Liver (tissue), 8 donors: ENCODE measurements at regions not wholly inside any gene's neighbourhood (a gene's known extent, or its start where the extent isn't known, plus 50 kb on each side); places are given as distances from the start of the nearest gene placed in this dataset.

Experiments
- DNase-seq: peaks from one replicate; pipeline ENCODE4 v3.0.0-alpha.2; 2017; ENCODE audit warnings: low spot score
- H3K27ac ChIP-seq, 2 donors: one replicate each; pipeline ENCODE4 v1.7.0; 2013; ENCODE audit warnings: inconsistent platforms in 2 of 2, low read length in 2 of 2, control low read depth in 1 of 2, low read depth in 1 of 2, mild to moderate bottlenecking in 1 of 2
- H3K27me3 ChIP-seq, 4 donors: one replicate each; pipeline versions ENCODE4 v1.6.1 to v1.7.0; 2013; ENCODE audit warnings: low read length in 3 of 4, inconsistent platforms in 1 of 4, mild to moderate bottlenecking in 1 of 4, moderate library complexity in 1 of 4; ENCODE audit not compliant: control insufficient read depth in 4 of 4, insufficient read depth in 4 of 4
- H3K36me3 ChIP-seq, 4 donors: one replicate each; pipeline versions ENCODE4 v1.6.1 to v1.7.0; 2013; ENCODE audit warnings: low read length in 3 of 4, mild to moderate bottlenecking in 3 of 4, low read depth in 1 of 4, moderate library complexity in 1 of 4; ENCODE audit not compliant: control insufficient read depth in 4 of 4, insufficient read depth in 3 of 4
- H3K4me1 ChIP-seq, 4 donors: one replicate each; pipeline versions ENCODE4 v1.6.1 to v1.7.0; 2013; ENCODE audit warnings: low read length in 3 of 4, mild to moderate bottlenecking in 3 of 4, moderate library complexity in 1 of 4; ENCODE audit not compliant: control insufficient read depth in 4 of 4, insufficient read depth in 4 of 4
- H3K4me3 ChIP-seq, 3 donors: one replicate each; pipeline versions ENCODE4 v1.6.1 to v1.7.0; 2013; ENCODE audit warnings: low read length in 3 of 3, control low read depth in 1 of 3, low read depth in 1 of 3, mild to moderate bottlenecking in 1 of 3
- H3K9ac ChIP-seq, 2 donors: one replicate each; pipeline ENCODE4 v1.7.0; 2013; ENCODE audit warnings: low read length in 2 of 2, mild to moderate bottlenecking in 2 of 2, moderate library complexity in 2 of 2, control low read depth in 1 of 2, low read depth in 1 of 2
- H3K9me3 ChIP-seq, 4 donors: one replicate each; pipeline versions ENCODE4 v1.6.1 to v1.7.0; 2013; ENCODE audit warnings: low read length in 3 of 4; ENCODE audit not compliant: control insufficient read depth in 4 of 4
- EGR1 ChIP-seq, 2 donors: IDR thresholded peaks; 2 replicates each; pipeline ENCODE4 v1.6.1; 2016 to 2018; ENCODE audit warnings: antibody characterized with exemption in 2 of 2, low read depth in 2 of 2
- FOXA1 ChIP-seq: IDR thresholded peaks from 2 replicates; pipeline ENCODE4 v1.6.1; 2016; ENCODE audit warnings: antibody characterized with exemption
- FOXA2 ChIP-seq: IDR thresholded peaks from 2 replicates; pipeline ENCODE4 v1.6.1; 2016; ENCODE audit warnings: antibody characterized with exemption
- GABPA ChIP-seq, 2 donors: IDR thresholded peaks in 1 of 2; conservative IDR thresholded peaks in 1 of 2; 2 replicates each; pipeline ENCODE4 v1.6.1; 2016; ENCODE audit warnings: antibody characterized with exemption in 2 of 2, mild to moderate bottlenecking in 1 of 2, moderate library complexity in 1 of 2
- HNF4A ChIP-seq, 2 donors: conservative IDR thresholded peaks; 2 replicates each; pipeline ENCODE4 v1.6.1; 2016; ENCODE audit warnings: antibody characterized with exemption in 2 of 2, mild to moderate bottlenecking in 2 of 2
- HNF4G ChIP-seq: IDR thresholded peaks from 2 replicates; pipeline ENCODE4 v1.6.1; 2016; ENCODE audit warnings: antibody characterized with exemption
- JUND ChIP-seq, 2 donors: IDR thresholded peaks; 2 replicates each; pipeline ENCODE4 v1.6.1; 2016; ENCODE audit warnings: antibody characterized with exemption in 2 of 2
- NR2F2 ChIP-seq: IDR thresholded peaks from 2 replicates; pipeline ENCODE4 v1.6.1; 2016; ENCODE audit warnings: antibody characterized with exemption
- RAD21 ChIP-seq, 2 donors: IDR thresholded peaks; 2 replicates each; pipeline ENCODE4 v1.6.1; 2016; ENCODE audit warnings: antibody characterized with exemption in 2 of 2, mild to moderate bottlenecking in 2 of 2
- RXRA ChIP-seq, 2 donors: IDR thresholded peaks; 2 replicates each; pipeline ENCODE4 v1.6.1; 2017 to 2018; ENCODE audit warnings: antibody characterized with exemption in 2 of 2, mild to moderate bottlenecking in 1 of 2
- SP1 ChIP-seq: IDR thresholded peaks from 2 replicates; pipeline ENCODE4 v1.6.1; 2018; ENCODE audit warnings: antibody characterized with exemption, mild to moderate bottlenecking
- TAF1 ChIP-seq: conservative IDR thresholded peaks from 2 replicates; pipeline ENCODE4 v1.6.1; 2016; ENCODE audit warnings: antibody characterized with exemption, mild to moderate bottlenecking
- YY1 ChIP-seq: IDR thresholded peaks from 2 replicates; pipeline ENCODE4 v1.6.1; 2016; ENCODE audit warnings: antibody characterized with exemption, mild to moderate bottlenecking
- WGBS: extraction: QIAGEN DNeasy Blood & Tissue Kit; methylation state at CpG from one replicate; pipeline ENCODE4 v1.1.7; 2013; 5-methylcytosine and 5-hydroxymethylcytosine counted together
- TF ChIP-seq, protein P1 (sequence below): fragments of 150-350 bp; IDR thresholded peaks from 2 replicates; pipeline ENCODE4 v1.5.1; 2017; ENCODE audit warnings: improper control_type of control experiment, low read depth, low read length; ENCODE audit not compliant: missing input control
- TF ChIP-seq, protein P2 (sequence below): IDR thresholded peaks from 2 replicates; pipeline ENCODE4 v1.6.1; 2016; ENCODE audit warnings: antibody characterized with exemption, mild to moderate bottlenecking
- TF ChIP-seq, protein P3 (sequence below): IDR thresholded peaks from 2 replicates; pipeline ENCODE4 v1.6.1; 2016; ENCODE audit warnings: antibody characterized with exemption
- TF ChIP-seq, protein P4 (sequence below): IDR thresholded peaks from 2 replicates; pipeline ENCODE4 v1.6.1; 2016; ENCODE audit warnings: antibody characterized with exemption
- TF ChIP-seq, protein P5 (sequence below): IDR thresholded peaks from 2 replicates; pipeline ENCODE4 v1.6.1; 2016; ENCODE audit warnings: antibody characterized with exemption
- donor health status: healthy.
- donor health status: healthy.
- donor health status: healthy.
- donor health status: healthy.
- donor health status: healthy.

DNA sequence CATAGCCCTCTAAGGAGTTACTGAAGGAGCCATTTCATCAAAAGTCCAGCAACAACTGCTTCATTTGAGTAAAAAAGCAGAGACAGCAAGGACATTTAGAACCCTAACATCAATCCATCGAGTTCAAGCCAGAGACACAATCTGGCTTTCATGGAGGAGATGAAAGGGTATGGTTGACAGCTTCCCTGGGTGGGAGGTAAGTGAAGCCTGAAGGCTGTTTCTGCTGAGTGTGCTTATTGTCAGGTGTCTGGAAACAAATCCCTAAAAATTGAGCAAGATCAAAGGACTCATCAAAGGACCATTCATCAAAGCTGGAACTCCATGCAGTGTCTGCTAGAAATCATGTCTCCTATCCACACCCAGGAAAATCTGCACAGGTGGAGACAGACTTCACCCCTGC, 104.4 kb upstream of the CCDC196 start:
- Histone ChIP-seq H3K9ac (no peak overlapping the region), H3K4me1 (peaks cover 3 to 13% (median 10%) of the 10 kb centered on the region in 4 donors), H3K27ac (no peak overlapping the region), H3K36me3 (no peaks in the 10 kb centered on the region), H3K4me3 (no peak overlapping the region), H3K27me3 (no peaks in the 10 kb centered on the region), H3K9me3 (no peaks in the 10 kb centered on the region)
- no peak for DNase-seq
- WGBS: 74% methylated on average over 1 of the region's 1 CpG
- TF ChIP-seq JUND (IDR thresholded peaks at IDR 0.05): no peak
- TF ChIP-seq YY1: no peak
- TF ChIP-seq FOXA2: no peak
- no peak for TF ChIP-seq FOXA1
- TF ChIP-seq GABPA (IDR thresholded peaks at IDR 0.05 in 1 of 2, conservative IDR thresholded peaks at IDR 0.05 in 1 of 2): no peak
- TF ChIP-seq HNF4G: no peak
- TF ChIP-seq, protein P1, sequence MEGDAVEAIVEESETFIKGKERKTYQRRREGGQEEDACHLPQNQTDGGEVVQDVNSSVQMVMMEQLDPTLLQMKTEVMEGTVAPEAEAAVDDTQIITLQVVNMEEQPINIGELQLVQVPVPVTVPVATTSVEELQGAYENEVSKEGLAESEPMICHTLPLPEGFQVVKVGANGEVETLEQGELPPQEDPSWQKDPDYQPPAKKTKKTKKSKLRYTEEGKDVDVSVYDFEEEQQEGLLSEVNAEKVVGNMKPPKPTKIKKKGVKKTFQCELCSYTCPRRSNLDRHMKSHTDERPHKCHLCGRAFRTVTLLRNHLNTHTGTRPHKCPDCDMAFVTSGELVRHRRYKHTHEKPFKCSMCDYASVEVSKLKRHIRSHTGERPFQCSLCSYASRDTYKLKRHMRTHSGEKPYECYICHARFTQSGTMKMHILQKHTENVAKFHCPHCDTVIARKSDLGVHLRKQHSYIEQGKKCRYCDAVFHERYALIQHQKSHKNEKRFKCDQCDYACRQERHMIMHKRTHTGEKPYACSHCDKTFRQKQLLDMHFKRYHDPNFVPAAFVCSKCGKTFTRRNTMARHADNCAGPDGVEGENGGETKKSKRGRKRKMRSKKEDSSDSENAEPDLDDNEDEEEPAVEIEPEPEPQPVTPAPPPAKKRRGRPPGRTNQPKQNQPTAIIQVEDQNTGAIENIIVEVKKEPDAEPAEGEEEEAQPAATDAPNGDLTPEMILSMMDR: no peak
- no peak for TF ChIP-seq HNF4A (conservative IDR thresholded peaks at IDR 0.05)
- no peak for TF ChIP-seq EGR1 (IDR thresholded peaks at IDR 0.05; ENCODE audit: low read depth in 2 of 2)
- TF ChIP-seq, protein P2, sequence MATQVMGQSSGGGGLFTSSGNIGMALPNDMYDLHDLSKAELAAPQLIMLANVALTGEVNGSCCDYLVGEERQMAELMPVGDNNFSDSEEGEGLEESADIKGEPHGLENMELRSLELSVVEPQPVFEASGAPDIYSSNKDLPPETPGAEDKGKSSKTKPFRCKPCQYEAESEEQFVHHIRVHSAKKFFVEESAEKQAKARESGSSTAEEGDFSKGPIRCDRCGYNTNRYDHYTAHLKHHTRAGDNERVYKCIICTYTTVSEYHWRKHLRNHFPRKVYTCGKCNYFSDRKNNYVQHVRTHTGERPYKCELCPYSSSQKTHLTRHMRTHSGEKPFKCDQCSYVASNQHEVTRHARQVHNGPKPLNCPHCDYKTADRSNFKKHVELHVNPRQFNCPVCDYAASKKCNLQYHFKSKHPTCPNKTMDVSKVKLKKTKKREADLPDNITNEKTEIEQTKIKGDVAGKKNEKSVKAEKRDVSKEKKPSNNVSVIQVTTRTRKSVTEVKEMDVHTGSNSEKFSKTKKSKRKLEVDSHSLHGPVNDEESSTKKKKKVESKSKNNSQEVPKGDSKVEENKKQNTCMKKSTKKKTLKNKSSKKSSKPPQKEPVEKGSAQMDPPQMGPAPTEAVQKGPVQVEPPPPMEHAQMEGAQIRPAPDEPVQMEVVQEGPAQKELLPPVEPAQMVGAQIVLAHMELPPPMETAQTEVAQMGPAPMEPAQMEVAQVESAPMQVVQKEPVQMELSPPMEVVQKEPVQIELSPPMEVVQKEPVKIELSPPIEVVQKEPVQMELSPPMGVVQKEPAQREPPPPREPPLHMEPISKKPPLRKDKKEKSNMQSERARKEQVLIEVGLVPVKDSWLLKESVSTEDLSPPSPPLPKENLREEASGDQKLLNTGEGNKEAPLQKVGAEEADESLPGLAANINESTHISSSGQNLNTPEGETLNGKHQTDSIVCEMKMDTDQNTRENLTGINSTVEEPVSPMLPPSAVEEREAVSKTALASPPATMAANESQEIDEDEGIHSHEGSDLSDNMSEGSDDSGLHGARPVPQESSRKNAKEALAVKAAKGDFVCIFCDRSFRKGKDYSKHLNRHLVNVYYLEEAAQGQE: no peak
- TF ChIP-seq, protein P3, sequence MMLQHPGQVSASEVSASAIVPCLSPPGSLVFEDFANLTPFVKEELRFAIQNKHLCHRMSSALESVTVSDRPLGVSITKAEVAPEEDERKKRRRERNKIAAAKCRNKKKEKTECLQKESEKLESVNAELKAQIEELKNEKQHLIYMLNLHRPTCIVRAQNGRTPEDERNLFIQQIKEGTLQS: no peak
- TF ChIP-seq, protein P4, sequence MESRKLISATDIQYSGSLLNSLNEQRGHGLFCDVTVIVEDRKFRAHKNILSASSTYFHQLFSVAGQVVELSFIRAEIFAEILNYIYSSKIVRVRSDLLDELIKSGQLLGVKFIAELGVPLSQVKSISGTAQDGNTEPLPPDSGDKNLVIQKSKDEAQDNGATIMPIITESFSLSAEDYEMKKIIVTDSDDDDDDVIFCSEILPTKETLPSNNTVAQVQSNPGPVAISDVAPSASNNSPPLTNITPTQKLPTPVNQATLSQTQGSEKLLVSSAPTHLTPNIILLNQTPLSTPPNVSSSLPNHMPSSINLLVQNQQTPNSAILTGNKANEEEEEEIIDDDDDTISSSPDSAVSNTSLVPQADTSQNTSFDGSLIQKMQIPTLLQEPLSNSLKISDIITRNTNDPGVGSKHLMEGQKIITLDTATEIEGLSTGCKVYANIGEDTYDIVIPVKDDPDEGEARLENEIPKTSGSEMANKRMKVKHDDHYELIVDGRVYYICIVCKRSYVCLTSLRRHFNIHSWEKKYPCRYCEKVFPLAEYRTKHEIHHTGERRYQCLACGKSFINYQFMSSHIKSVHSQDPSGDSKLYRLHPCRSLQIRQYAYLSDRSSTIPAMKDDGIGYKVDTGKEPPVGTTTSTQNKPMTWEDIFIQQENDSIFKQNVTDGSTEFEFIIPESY: no peak
- TF ChIP-seq NR2F2: no peak
- no peak for TF ChIP-seq RXRA (IDR thresholded peaks at IDR 0.05)
- TF ChIP-seq RAD21 (IDR thresholded peaks at IDR 0.05): no peak
- no peak for TF ChIP-seq TAF1

DNA sequence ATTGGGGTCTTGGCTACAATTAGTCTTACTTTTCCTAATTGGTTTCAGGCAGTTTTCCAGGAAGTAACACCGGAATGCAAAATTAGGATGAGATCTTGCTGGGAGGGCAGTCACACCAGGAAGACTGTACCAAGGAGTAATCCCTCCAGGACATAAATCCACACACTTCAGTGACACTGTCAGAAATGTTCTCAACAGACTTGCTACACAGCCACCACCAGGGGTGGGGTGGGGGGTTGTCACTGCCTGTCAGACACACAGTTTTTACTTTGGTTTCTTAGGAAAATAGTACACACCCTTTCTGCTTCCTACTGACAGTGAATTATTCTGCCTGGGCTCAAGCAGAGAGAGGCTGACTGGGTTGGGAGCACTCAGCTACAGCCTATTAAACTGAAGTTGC, 102.9 kb upstream of the CCDC196 start:
- H3K4me1 ChIP-seq: peaks cover 3 to 13% (median 10%) of the 10 kb centered on the region in 4 donors
- no peaks in the 10 kb centered on the region for H3K36me3 ChIP-seq
- H3K27me3 ChIP-seq: no peaks in the 10 kb centered on the region
- no peak overlapping the region for H3K27ac ChIP-seq
- no peak for DNase-seq
- no peak overlapping the region for H3K4me3 ChIP-seq
- no peak overlapping the region for H3K9ac ChIP-seq
- no peaks in the 10 kb centered on the region for H3K9me3 ChIP-seq
- WGBS: 76% methylated on average over 1 of the region's 1 CpG
- TF ChIP-seq JUND (IDR thresholded peaks at IDR 0.05) (no peak), FOXA1 (no peak), FOXA2 (no peak), EGR1 (IDR thresholded peaks at IDR 0.05; ENCODE audit: low read depth in 2 of 2) (no peak), RXRA (IDR thresholded peaks at IDR 0.05) (no peak), YY1 (no peak), TAF1 (no peak), SP1 (no peak), GABPA (IDR thresholded peaks at IDR 0.05 in 1 of 2, conservative IDR thresholded peaks at IDR 0.05 in 1 of 2) (no peak), NR2F2 (no peak)
- TF ChIP-seq, protein P5, sequence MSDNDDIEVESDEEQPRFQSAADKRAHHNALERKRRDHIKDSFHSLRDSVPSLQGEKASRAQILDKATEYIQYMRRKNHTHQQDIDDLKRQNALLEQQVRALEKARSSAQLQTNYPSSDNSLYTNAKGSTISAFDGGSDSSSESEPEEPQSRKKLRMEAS: no peak
- TF ChIP-seq, protein P4: no peak
- TF ChIP-seq, protein P1: no peak
- TF ChIP-seq, protein P3: no peak
